Neural progenitor cell (in vitro differentiated cells): ENCODE measurements at regions not wholly inside any gene's neighbourhood (a gene's known extent, or its start where the extent isn't known, plus 50 kb on each side); places are given as distances from the start of the nearest gene placed in this dataset.
"Not testable (repeated sequence)": the region's sequence is repeated elsewhere in the genome, so short reads cannot be mapped to it uniquely, and the experiment has no call there.

ENCODE experiments used
- DNase-seq: peaks from one replicate; pipeline ENCODE4 v3.0.0-alpha.2; 2016; ENCODE audit warnings: low spot score
- H2AFZ ChIP-seq: fragments of 200-600 bp; sonication (generic); replicated peaks from 2 replicates; pipeline ENCODE4 v1.6.1; 2016; ENCODE audit warnings: antibody characterized with exemption
- H3F3A ChIP-seq: fragments of 200-600 bp; sonication (generic); 2 replicates; pipeline ENCODE4 v1.6.1; 2016; ENCODE audit warnings: antibody characterized with exemption, low read depth
- H3K27ac ChIP-seq: fragments of 200-600 bp; sonication (generic); 2 replicates; pipeline ENCODE4 v1.5.1; 2016; ENCODE audit warnings: mild to moderate bottlenecking
- H3K27me3 ChIP-seq: fragments of 200-600 bp; sonication (generic); 2 replicates; pipeline ENCODE4 v1.6.1; 2016; ENCODE audit warnings: mild to moderate bottlenecking, moderate library complexity
- H3K36me3 ChIP-seq: fragments of 200-600 bp; sonication (generic); 2 replicates; pipeline ENCODE4 v1.5.1; 2016
- H3K4me1 ChIP-seq: fragments of 200-600 bp; sonication (generic); 2 replicates; pipeline ENCODE4 v1.6.1; 2016; ENCODE audit warnings: mixed run types
- H3K4me2 ChIP-seq: fragments of 200-600 bp; sonication (generic); 2 replicates; pipeline ENCODE4 v1.6.1; 2016
- H3K4me3 ChIP-seq: fragments of 200-600 bp; sonication (generic); 2 replicates; pipeline ENCODE4 v1.5.1; 2016
- H3K79me2 ChIP-seq: fragments of 200-600 bp; sonication (generic); 2 replicates; pipeline ENCODE4 v1.6.1; 2016; ENCODE audit warnings: low read depth
- H3K9ac ChIP-seq: fragments of 200-600 bp; sonication (generic); 2 replicates; pipeline ENCODE4 v1.6.1; 2016
- H3K9me3 ChIP-seq: fragments of 200-600 bp; sonication (generic); 2 replicates; pipeline ENCODE4 v1.5.1; 2016; ENCODE audit warnings: low read depth
- H4K20me1 ChIP-seq: fragments of 200-600 bp; sonication (generic); 2 replicates; pipeline ENCODE4 v1.6.1; 2016; ENCODE audit warnings: low read depth
- H3K27ac Mint-ChIP-seq: 3 replicates; pipeline ENCODE4 v1.8.0; 2021; ENCODE audit warnings: mixed read lengths
- H3K27me3 Mint-ChIP-seq: 2 replicates; pipeline ENCODE4 v1.8.0; 2022; ENCODE audit warnings: low read depth, mild to moderate bottlenecking, inconsistent platforms, moderate library complexity, mixed read lengths; ENCODE audit not compliant: insufficient read depth
- H3K36me3 Mint-ChIP-seq: 3 replicates; pipeline ENCODE4 v1.8.0; 2021; ENCODE audit warnings: mixed read lengths
- H3K4me1 Mint-ChIP-seq: 3 replicates; pipeline ENCODE4 v1.8.0; 2021; ENCODE audit warnings: mixed read lengths
- H3K4me3 Mint-ChIP-seq: 3 replicates; pipeline ENCODE4 v1.8.0; 2021; ENCODE audit warnings: mild to moderate bottlenecking, moderate library complexity, mixed read lengths
- H3K9me3 Mint-ChIP-seq: 3 replicates; pipeline ENCODE4 v1.8.0; 2020; ENCODE audit warnings: mixed read lengths
- EZH2 ChIP-seq: fragments of 200-600 bp; sonication (generic); IDR thresholded peaks from 2 replicates; pipeline ENCODE4 v1.6.1; 2017; ENCODE audit warnings: antibody characterized with exemption, mild to moderate bottlenecking, moderate library complexity
- EZH2phosphoT487 ChIP-seq: fragments of 200-600 bp; sonication (generic); IDR thresholded peaks from 2 replicates; pipeline ENCODE4 v1.6.1; 2017; ENCODE audit warnings: antibody characterized with exemption
- TF ChIP-seq, protein P1 (sequence below): fragments of 200-600 bp; sonication (generic); IDR thresholded peaks from 2 replicates; pipeline ENCODE4 v1.5.1; 2017; ENCODE audit warnings: antibody characterized with exemption, mild to moderate bottlenecking

DNA sequence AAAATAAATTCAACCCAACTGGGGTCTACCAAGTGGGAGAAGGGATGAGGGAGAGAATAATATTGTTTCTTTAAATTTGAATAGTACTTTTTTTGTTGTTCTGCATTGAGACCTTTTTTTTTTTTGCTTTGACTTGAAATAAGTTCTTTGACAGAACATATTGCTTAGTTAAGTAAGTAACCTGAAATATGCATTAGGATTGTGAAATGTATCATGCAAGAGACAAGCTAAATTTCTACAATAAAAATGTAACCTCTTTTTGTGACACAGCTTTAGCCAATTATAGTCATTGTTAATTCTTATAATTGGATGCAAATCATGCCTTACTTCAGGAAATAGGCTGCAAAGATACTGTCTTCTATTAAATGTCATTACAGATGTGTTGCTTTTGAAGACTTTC, 150.0 kb upstream of the GOT2 start:
- Mint-ChIP-seq H3K9me3 (peaks cover 4% of the 10 kb centered on the region), H3K4me1 (no peaks in the 10 kb centered on the region), H3K27me3 (peaks cover 4% of the 10 kb centered on the region), H3K36me3 (no peaks in the 10 kb centered on the region), H3K4me3 (no peak overlapping the region), H3K27ac (no peak overlapping the region)
- no peak overlapping the region for H3K9ac ChIP-seq
- H4K20me1 ChIP-seq: no peaks in the 10 kb centered on the region
- H3K27ac ChIP-seq: no peak overlapping the region
- no peaks in the 10 kb centered on the region for H3K36me3 ChIP-seq
- no peak overlapping the region for H2AFZ ChIP-seq
- TF ChIP-seq EZH2 (no peak), EZH2phosphoT487 (no peak)
- TF ChIP-seq, protein P1, sequence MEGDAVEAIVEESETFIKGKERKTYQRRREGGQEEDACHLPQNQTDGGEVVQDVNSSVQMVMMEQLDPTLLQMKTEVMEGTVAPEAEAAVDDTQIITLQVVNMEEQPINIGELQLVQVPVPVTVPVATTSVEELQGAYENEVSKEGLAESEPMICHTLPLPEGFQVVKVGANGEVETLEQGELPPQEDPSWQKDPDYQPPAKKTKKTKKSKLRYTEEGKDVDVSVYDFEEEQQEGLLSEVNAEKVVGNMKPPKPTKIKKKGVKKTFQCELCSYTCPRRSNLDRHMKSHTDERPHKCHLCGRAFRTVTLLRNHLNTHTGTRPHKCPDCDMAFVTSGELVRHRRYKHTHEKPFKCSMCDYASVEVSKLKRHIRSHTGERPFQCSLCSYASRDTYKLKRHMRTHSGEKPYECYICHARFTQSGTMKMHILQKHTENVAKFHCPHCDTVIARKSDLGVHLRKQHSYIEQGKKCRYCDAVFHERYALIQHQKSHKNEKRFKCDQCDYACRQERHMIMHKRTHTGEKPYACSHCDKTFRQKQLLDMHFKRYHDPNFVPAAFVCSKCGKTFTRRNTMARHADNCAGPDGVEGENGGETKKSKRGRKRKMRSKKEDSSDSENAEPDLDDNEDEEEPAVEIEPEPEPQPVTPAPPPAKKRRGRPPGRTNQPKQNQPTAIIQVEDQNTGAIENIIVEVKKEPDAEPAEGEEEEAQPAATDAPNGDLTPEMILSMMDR: no peak
- no peak for DNase-seq
- H3K4me2 ChIP-seq: no peak overlapping the region
- H3K4me3 ChIP-seq: no peak overlapping the region
- H3K4me1 ChIP-seq: no peaks in the 10 kb centered on the region
- H3K27me3 ChIP-seq: no peaks in the 10 kb centered on the region
- H3F3A ChIP-seq: no peaks in the 10 kb centered on the region
- no peaks in the 10 kb centered on the region for H3K79me2 ChIP-seq
- H3K9me3 ChIP-seq: peaks cover 6% of the 10 kb centered on the region

DNA sequence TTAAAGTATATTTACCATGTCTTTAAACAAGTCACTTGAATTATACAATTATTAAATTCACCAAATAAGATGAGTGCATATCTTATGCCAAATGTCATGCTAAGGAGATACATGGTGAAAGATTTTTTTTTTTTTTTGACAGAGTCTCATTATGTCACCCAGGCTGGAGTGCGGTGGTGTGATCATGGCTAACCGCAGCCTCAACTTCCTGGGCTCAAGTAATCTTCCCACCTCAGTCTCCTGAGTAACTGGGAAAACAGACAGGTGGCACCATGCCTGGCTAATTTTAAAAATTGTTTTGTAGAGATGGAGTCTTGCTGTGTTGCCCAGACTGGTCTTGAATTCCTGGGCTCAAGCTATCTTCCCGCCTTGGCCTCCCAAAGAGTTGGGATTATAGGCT, 149.0 kb upstream of the GOT2 start:
- no peaks in the 10 kb centered on the region for H3K4me1 Mint-ChIP-seq
- no peaks in the 10 kb centered on the region for H3K79me2 ChIP-seq
- TF ChIP-seq, protein P1: no peak
- TF ChIP-seq EZH2phosphoT487 (no peak), EZH2 (no peak)
- no peaks in the 10 kb centered on the region for H3K36me3 Mint-ChIP-seq
- H2AFZ ChIP-seq: no peak overlapping the region
- no peak overlapping the region for H3K4me2 ChIP-seq
- no peaks in the 10 kb centered on the region for H3K4me1 ChIP-seq
- no peak overlapping the region for H3K27ac Mint-ChIP-seq
- no peaks in the 10 kb centered on the region for H3F3A ChIP-seq
- no peaks in the 10 kb centered on the region for H3K27me3 ChIP-seq
- peaks cover 7% of the 10 kb centered on the region for H3K9me3 Mint-ChIP-seq
- H3K9ac ChIP-seq: no peak overlapping the region
- H3K4me3 ChIP-seq: no peak overlapping the region
- no peaks in the 10 kb centered on the region for H3K36me3 ChIP-seq
- no peak for DNase-seq
- H3K27ac ChIP-seq: no peak overlapping the region
- peaks cover 7% of the 10 kb centered on the region for H3K9me3 ChIP-seq
- no peak overlapping the region for H3K4me3 Mint-ChIP-seq
- no peaks in the 10 kb centered on the region for H4K20me1 ChIP-seq
- peaks cover 4% of the 10 kb centered on the region for H3K27me3 Mint-ChIP-seq

DNA sequence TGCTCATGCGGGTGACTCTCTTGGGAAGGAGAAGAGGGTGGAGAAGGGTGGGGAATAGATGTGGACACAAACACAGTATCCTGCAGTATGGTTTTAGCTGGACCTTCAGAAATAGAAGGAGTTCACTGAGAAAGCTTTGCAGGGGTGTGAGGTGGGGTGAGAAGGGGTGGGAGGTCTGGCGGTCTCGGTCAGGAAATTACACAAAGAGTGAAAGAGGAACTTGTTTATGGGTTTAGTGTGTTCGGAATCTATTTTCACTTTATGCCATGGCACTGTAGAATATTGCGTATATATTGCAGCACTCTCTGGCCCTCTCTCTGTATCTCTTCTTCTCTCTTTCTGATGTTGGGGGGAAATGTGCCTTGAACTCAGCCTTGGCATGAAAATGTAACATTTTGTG, 148.2 kb upstream of the GOT2 start:
- Histone ChIP-seq H3K79me2 (no peaks in the 10 kb centered on the region), H3K4me2 (no peak overlapping the region)
- no peak for DNase-seq

DNA sequence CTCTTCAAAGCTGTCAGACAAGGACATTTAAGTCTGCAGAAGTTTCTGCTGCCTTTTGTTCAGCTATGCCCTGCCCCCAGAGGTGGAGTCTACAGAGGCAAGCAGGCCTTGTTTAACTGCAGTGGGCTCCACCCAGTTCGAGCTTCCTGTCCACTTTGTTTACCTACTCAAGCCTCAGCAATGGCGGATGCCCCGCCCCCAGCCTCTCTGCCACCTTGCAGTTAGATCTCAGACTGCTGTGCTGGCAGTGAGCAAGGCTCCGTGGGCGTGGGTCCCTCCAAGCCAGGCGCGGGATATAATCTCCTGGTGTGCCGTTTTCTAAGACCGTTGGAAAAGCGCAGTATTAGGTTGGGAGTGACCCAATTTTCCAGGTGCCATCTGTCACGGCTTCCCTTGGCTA, 144.5 kb upstream of the GOT2 start:
- not testable (repeated sequence) for H3F3A ChIP-seq, H4K20me1 ChIP-seq, H3K4me1 Mint-ChIP-seq, H3K79me2 ChIP-seq, H3K36me3 ChIP-seq, H3K4me1 ChIP-seq, H3K36me3 Mint-ChIP-seq, H3K27me3 Mint-ChIP-seq, H3K4me2 ChIP-seq, H2AFZ ChIP-seq, H3K4me3 Mint-ChIP-seq, H3K4me3 ChIP-seq, H3K9ac ChIP-seq, DNase-seq, H3K27ac Mint-ChIP-seq, H3K27ac ChIP-seq, H3K9me3 ChIP-seq, H3K27me3 ChIP-seq
- H3K9me3 Mint-ChIP-seq: peaks cover 28% of the 10 kb centered on the region

More for the DNA sequence above, 148.2 kb upstream of the GOT2 start:
- no peaks in the 10 kb centered on the region for H3F3A ChIP-seq
- H4K20me1 ChIP-seq: no peaks in the 10 kb centered on the region
- no peak overlapping the region for H3K4me3 ChIP-seq
- H3K27ac ChIP-seq: no peak overlapping the region
- H2AFZ ChIP-seq: no peak overlapping the region
- no peaks in the 10 kb centered on the region for H3K4me1 ChIP-seq
- H3K9me3 Mint-ChIP-seq: peaks cover 7% of the 10 kb centered on the region
- TF ChIP-seq EZH2 (no peak), EZH2phosphoT487 (no peak)
- TF ChIP-seq, protein P1: no peak
- H3K9me3 ChIP-seq: peaks cover 7% of the 10 kb centered on the region
- no peak overlapping the region for H3K4me3 Mint-ChIP-seq
- no peaks in the 10 kb centered on the region for H3K4me1 Mint-ChIP-seq
- no peaks in the 10 kb centered on the region for H3K36me3 Mint-ChIP-seq
- no peak overlapping the region for H3K9ac ChIP-seq
- no peaks in the 10 kb centered on the region for H3K27me3 ChIP-seq
- H3K36me3 ChIP-seq: no peaks in the 10 kb centered on the region
- H3K27me3 Mint-ChIP-seq: peaks cover 4% of the 10 kb centered on the region
- H3K27ac Mint-ChIP-seq: no peak overlapping the region
